Body of pancreas (tissue), 4 donors: ENCODE measurements at regions not wholly inside any gene's neighbourhood (a gene's known extent, or its start where the extent isn't known, plus 50 kb on each side); places are given as distances from the start of the nearest gene placed in this dataset.

Experiments
- ATAC-seq: fragments of 150-250 bp; one replicate; pipeline ENCODE4 v1.9.1; 2016
- DNase-seq, 4 donors: peaks; one replicate each; pipeline ENCODE4 v3.0.0-alpha.2; 2019
- H3K27ac ChIP-seq, 4 donors: fragments of 200-600 bp; sonication (generic); 1 replicate in 3 of 4; 2 replicates in 1 of 4; pipeline versions ENCODE4 v1.5.1 to v1.6.1; 2016 to 2019; ENCODE audit warnings: mild to moderate bottlenecking in 1 of 4, mixed read lengths in 1 of 4, moderate library complexity in 1 of 4
- H3K27me3 ChIP-seq, 2 donors: fragments of 200-600 bp; sonication (generic); one replicate each; pipeline ENCODE4 v1.6.0; 2016; ENCODE audit warnings: mild to moderate bottlenecking in 1 of 2
- H3K36me3 ChIP-seq, 2 donors: fragments of 200-600 bp; sonication (generic); replicated peaks in 1 of 2; 2 replicates each; pipeline ENCODE4 v1.5.1; 2016; ENCODE audit warnings: low read depth in 2 of 2; ENCODE audit not compliant: insufficient read depth in 1 of 2
- H3K4me1 ChIP-seq: fragments of 200-600 bp; sonication (generic); one replicate; pipeline ENCODE4 v1.6.0; 2016
- H3K4me3 ChIP-seq, 2 donors: fragments of 200-600 bp; sonication (generic); 1 replicate in 1 of 2; 2 replicates in 1 of 2; pipeline ENCODE4 v1.5.1; 2016 to 2019
- H3K9me3 ChIP-seq, 3 donors: fragments of 200-600 bp; sonication (generic); 1 replicate in 2 of 3; 2 replicates in 1 of 3; pipeline ENCODE4 v1.5.1; 2016
- CTCF ChIP-seq, 7 experiments: fragments of 450-650 bp in 4 of 7; fragments of 200-600 bp in 3 of 7; sonication (generic) in 3 of 7; IDR thresholded peaks; one replicate each; pipeline ENCODE4 v1.5.1; 2016 to 2019; ENCODE audit warnings: antibody characterized with exemption in 7 of 7
- POLR2A ChIP-seq, 3 donors: fragments of 450-650 bp; IDR thresholded peaks; one replicate each; pipeline ENCODE4 v1.6.1; 2016; ENCODE audit warnings: antibody characterized with exemption in 3 of 3, mild to moderate bottlenecking in 2 of 3
- WGBS, 2 donors: methylation state at CpG; one replicate each; pipeline ENCODE4 v1.1.5; 2017; 5-methylcytosine and 5-hydroxymethylcytosine counted together
- intact Hi-C: fragments of 100-400 bp; cut with DNase I; formaldehyde crosslinking; loops from one replicate; pipeline ENCODE4 v1.15.1; 2023

- H3K27ac ChIP-seq: no peak overlapping the region
- H3K4me1 ChIP-seq: no peaks in the 10 kb centered on the region
- no peaks in the 10 kb centered on the region for H3K9me3 ChIP-seq
- intact Hi-C loops: no loop called here
- no peaks in the 10 kb centered on the region for H3K36me3 ChIP-seq
- TF ChIP-seq POLR2A (IDR thresholded peaks at IDR 0.05) (no peak), CTCF (IDR thresholded peaks at IDR 0.05) (no peak)
- H3K4me3 ChIP-seq: no peak overlapping the region
- no peak for DNase-seq
- 88 to 90% methylated on average over 2 of the region's 2 CpGs for WGBS, 2 donors
- H3K27me3 ChIP-seq: no peaks in the 10 kb centered on the region
- ATAC-seq: no peak
Observed at GRCh38 chrY:18989356-18989755, 215.8 kb upstream of the HSFY2 start.

- TF ChIP-seq CTCF (IDR thresholded peaks at IDR 0.05) (no peak), POLR2A (IDR thresholded peaks at IDR 0.05) (no peak)
- WGBS, 2 donors: 91 to 100% methylated on average over 1 of the region's 1 CpG
- Histone ChIP-seq H3K4me1 (no peaks in the 10 kb centered on the region), H3K36me3 (no peaks in the 10 kb centered on the region), H3K4me3 (no peak overlapping the region), H3K9me3 (no peaks in the 10 kb centered on the region), H3K27ac (no peak overlapping the region), H3K27me3 (no peaks in the 10 kb centered on the region)
- DNase-seq (no peak), ATAC-seq (no peak)
- intact Hi-C loops: no loop called here
Observed at GRCh38 chrY:18966001-18966400, 192.5 kb upstream of the HSFY2 start.

GRCh38 chrY:18958846-18959245 lies 185.3 kb upstream of the HSFY2 start:
- Histone ChIP-seq H3K4me1 (no peaks in the 10 kb centered on the region), H3K4me3 (no peak overlapping the region), H3K27me3 (no peaks in the 10 kb centered on the region), H3K36me3 (no peaks in the 10 kb centered on the region), H3K9me3 (no peaks in the 10 kb centered on the region), H3K27ac (no peak overlapping the region)
- DNase-seq (no peak), ATAC-seq (no peak)
- TF ChIP-seq POLR2A (IDR thresholded peaks at IDR 0.05) (no peak), CTCF (IDR thresholded peaks at IDR 0.05) (no peak)
- intact Hi-C loops: no loop called here
- 77 to 84% methylated on average over 2 to 4 of the region's 4 CpGs for WGBS, 2 donors

GRCh38 chrY:18951657-18952435 lies 178.3 kb upstream of the HSFY2 start:
- Histone ChIP-seq H3K27ac (no peak overlapping the region), H3K9me3 (no peaks in the 10 kb centered on the region), H3K4me1 (no peaks in the 10 kb centered on the region), H3K36me3 (no peaks in the 10 kb centered on the region), H3K27me3 (no peaks in the 10 kb centered on the region), H3K4me3 (no peak overlapping the region)
- intact Hi-C loops: no loop called here
- DNase-seq: no peak
- ATAC-seq: no peak
- TF ChIP-seq POLR2A (IDR thresholded peaks at IDR 0.05) (no peak), CTCF (IDR thresholded peaks at IDR 0.05) (no peak)
- WGBS, 2 donors: 43 to 46% methylated on average over 7 of the region's 7 CpGs

GRCh38 chrY:18951019-18951418 lies 177.5 kb upstream of the HSFY2 start:
- 92 to 93% methylated on average over 4 to 5 of the region's 5 CpGs for WGBS, 2 donors
- Histone ChIP-seq H3K27ac (no peak overlapping the region), H3K4me1 (no peaks in the 10 kb centered on the region), H3K27me3 (no peaks in the 10 kb centered on the region), H3K9me3 (no peaks in the 10 kb centered on the region), H3K4me3 (no peak overlapping the region), H3K36me3 (no peaks in the 10 kb centered on the region)
- TF ChIP-seq CTCF (IDR thresholded peaks at IDR 0.05) (no peak), POLR2A (IDR thresholded peaks at IDR 0.05) (no peak)
- intact Hi-C loops: no loop called here
- no peak for ATAC-seq
- DNase-seq: no peak
